Calu3 (cell line): ENCODE measurements at regions not wholly inside any gene's neighbourhood (a gene's known extent, or its start where the extent isn't known, plus 50 kb on each side); places are given as distances from the start of the nearest gene placed in this dataset.

Experiments
- BruUV-seq: library from RNA; stranded (reverse); fragments of 400-500 nt; replicated peaks from 2 replicates; lab custom pipeline; 2021; lab: Mats Ljungman, UMichigan
- CTCF ChIA-PET: fragments of 300-600 bp; sonication (Branson Sonifier 250); formaldehyde crosslinking; loops from one replicate; lab custom pipeline; 2022; ENCODE audit warnings: antibody characterized with exemption; lab: Charles Lee
- DNase-seq: peaks from one replicate; pipeline ENCODE4 v3.0.0; 2022
- H3K27ac Mint-ChIP-seq: one replicate; pipeline ENCODE4 v1.8.0; 2022; ENCODE audit warnings: mixed read lengths; ENCODE audit not compliant: unreplicated experiment
- H3K27me3 Mint-ChIP-seq: one replicate; pipeline ENCODE4 v1.8.0; 2022; ENCODE audit warnings: mixed read lengths; ENCODE audit not compliant: unreplicated experiment
- H3K36me3 Mint-ChIP-seq: one replicate; pipeline ENCODE4 v1.8.0; 2022; ENCODE audit warnings: mild to moderate bottlenecking, moderate library complexity, mixed read lengths; ENCODE audit not compliant: insufficient read depth, unreplicated experiment
- H3K4me1 Mint-ChIP-seq: one replicate; pipeline ENCODE4 v1.8.0; 2022; ENCODE audit warnings: mild to moderate bottlenecking, low read depth, mixed read lengths; ENCODE audit not compliant: unreplicated experiment
- H3K4me3 Mint-ChIP-seq: one replicate; pipeline ENCODE4 v1.8.0; 2022; ENCODE audit warnings: mild to moderate bottlenecking, low read depth, moderate library complexity, mixed read lengths; ENCODE audit not compliant: unreplicated experiment
- H3K9me3 Mint-ChIP-seq: one replicate; pipeline ENCODE4 v1.8.0; 2022; ENCODE audit warnings: low read depth, mixed read lengths; ENCODE audit not compliant: unreplicated experiment
- intact Hi-C: fragments of 100-400 bp; cut with micrococcal nuclease; formaldehyde crosslinking; loops from one replicate; pipeline ENCODE4 v1.10.0; 2022; ENCODE audit not compliant: unreplicated experiment
- TF ChIP-seq, protein P1 (sequence below): fragments of 200-600 bp; IDR thresholded peaks from one replicate; pipeline ENCODE4 v1.8.0; 2022; ENCODE audit warnings: antibody characterized with exemption; ENCODE audit not compliant: unreplicated experiment

DNA sequence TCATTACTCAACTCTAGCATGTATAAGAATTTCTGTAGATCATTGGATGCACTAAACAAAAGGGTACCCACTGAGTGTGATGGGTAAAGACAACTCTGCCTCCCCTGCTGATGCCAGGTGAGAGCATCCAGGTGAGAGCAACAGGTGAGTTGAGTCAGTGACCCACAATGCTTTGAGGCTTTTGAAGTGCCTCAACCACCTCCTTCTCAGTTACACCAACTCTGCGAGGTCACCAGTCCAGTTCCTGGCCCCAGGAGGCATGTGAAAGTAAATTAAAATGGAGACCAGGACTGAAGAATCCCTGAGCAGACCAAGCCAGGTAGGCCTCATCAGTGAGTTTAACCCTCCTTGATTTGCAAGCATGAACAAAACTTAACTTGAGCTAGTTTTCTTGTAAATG, 505.8 kb downstream of the EBF1 start:
- no peak overlapping the region for H3K4me3 Mint-ChIP-seq
- CTCF ChIA-PET: no interaction called here
- no peaks in the 10 kb centered on the region for H3K4me1 Mint-ChIP-seq
- no peaks in the 10 kb centered on the region for H3K27me3 Mint-ChIP-seq
- peaks cover 7% of the 10 kb centered on the region for H3K9me3 Mint-ChIP-seq
- intact Hi-C loops: no loop called here
- H3K27ac Mint-ChIP-seq: no peak overlapping the region
- no peaks in the 10 kb centered on the region for H3K36me3 Mint-ChIP-seq
- TF ChIP-seq, protein P1, sequence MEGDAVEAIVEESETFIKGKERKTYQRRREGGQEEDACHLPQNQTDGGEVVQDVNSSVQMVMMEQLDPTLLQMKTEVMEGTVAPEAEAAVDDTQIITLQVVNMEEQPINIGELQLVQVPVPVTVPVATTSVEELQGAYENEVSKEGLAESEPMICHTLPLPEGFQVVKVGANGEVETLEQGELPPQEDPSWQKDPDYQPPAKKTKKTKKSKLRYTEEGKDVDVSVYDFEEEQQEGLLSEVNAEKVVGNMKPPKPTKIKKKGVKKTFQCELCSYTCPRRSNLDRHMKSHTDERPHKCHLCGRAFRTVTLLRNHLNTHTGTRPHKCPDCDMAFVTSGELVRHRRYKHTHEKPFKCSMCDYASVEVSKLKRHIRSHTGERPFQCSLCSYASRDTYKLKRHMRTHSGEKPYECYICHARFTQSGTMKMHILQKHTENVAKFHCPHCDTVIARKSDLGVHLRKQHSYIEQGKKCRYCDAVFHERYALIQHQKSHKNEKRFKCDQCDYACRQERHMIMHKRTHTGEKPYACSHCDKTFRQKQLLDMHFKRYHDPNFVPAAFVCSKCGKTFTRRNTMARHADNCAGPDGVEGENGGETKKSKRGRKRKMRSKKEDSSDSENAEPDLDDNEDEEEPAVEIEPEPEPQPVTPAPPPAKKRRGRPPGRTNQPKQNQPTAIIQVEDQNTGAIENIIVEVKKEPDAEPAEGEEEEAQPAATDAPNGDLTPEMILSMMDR: no peak
- no TSS peak for BruUV-seq
- no peak for DNase-seq

DNA sequence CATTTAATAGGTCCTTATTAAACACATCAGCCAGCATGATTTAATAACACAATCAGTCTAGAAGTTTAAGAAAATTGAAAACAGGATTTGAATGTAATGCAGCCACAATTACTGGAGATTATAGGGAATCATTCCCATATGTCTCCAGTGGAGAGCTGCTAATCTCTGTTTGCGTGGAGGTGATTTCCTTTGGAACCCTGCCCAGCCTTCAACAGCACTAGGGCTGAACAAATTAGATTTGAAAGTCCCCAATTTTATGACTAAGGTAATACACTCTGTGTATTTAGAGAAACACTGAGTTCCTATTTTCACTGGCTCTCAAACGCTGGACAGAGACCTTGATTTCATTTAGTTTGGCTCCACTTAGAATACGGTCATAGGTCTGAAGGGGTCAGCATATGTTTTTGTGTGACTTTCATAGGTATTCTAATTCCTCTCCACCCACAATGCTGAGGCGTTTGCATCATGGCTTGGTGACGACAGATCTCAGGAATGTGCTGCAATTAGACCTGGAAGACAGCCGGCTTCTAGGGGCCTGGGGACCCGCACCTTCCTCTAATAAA, 508.3 kb downstream of the EBF1 start:
- CTCF ChIA-PET: no interaction called here
- Mint-ChIP-seq H3K4me3 (no peak overlapping the region), H3K27me3 (no peaks in the 10 kb centered on the region), H3K36me3 (no peaks in the 10 kb centered on the region), H3K27ac (no peak overlapping the region), H3K4me1 (no peaks in the 10 kb centered on the region), H3K9me3 (peaks cover 2% of the 10 kb centered on the region)
- DNase-seq: no peak
- no TSS peak for BruUV-seq
- TF ChIP-seq, protein P1: no peak
- intact Hi-C loops: no loop called here

DNA sequence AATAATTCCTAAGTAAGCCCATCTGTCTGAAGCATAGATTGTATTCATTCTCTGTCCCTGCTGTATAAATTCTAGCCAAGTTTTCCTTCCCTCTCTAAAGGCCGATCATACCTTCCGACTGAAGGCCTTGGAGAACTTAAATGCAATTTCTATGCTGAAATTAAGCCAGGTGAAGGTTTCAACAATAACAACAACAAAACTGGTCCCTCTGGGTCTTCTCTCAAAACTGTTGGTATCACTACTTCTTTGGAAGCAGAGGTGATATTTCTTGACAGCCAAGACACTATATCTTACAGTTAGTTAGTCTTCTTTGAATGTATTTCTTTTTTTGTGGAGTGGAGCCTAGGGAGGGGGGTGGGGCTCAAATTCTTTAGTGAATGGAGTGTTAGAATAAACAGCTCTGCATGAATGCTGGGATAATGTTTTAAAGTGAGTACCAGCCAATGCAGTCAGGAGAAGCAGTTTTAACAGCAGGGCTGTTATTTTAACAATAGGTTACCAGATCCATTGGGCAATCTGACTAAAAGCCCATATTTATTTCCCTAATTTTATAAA, 508.9 kb downstream of the EBF1 start:
- H3K9me3 Mint-ChIP-seq: peaks cover 5% of the 10 kb centered on the region
- no TSS peak for BruUV-seq
- TF ChIP-seq, protein P1: no peak
- intact Hi-C loops: no loop called here
- H3K4me3 Mint-ChIP-seq: no peak overlapping the region
- no peaks in the 10 kb centered on the region for H3K27me3 Mint-ChIP-seq
- no peak overlapping the region for H3K27ac Mint-ChIP-seq
- H3K36me3 Mint-ChIP-seq: no peaks in the 10 kb centered on the region
- CTCF ChIA-PET: no interaction called here
- no peaks in the 10 kb centered on the region for H3K4me1 Mint-ChIP-seq
- no peak for DNase-seq

DNA sequence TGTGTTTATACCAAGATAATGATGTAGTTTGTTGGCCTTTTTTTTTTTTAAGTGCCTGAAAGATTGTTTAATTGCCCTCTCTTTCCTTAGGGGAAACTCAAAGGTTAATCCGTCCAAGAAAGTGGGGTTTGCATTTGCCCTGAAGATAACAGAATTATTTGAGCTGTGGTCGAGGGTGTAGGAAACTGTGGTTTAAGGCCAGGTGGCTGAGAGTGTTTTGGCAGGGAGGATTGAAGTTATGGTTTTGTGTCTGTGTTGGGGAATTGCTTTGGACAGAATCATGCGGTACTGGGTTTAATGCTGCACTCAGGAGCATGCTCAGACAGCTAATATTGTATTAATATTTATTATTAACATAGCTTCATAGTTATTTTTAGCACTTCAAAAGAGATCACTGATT, 509.8 kb downstream of the EBF1 start:
- Mint-ChIP-seq H3K27me3 (no peaks in the 10 kb centered on the region), H3K4me3 (no peak overlapping the region), H3K4me1 (no peaks in the 10 kb centered on the region), H3K27ac (no peak overlapping the region), H3K9me3 (peaks cover 8% of the 10 kb centered on the region), H3K36me3 (no peaks in the 10 kb centered on the region)
- no peak for DNase-seq
- CTCF ChIA-PET: no interaction called here
- no TSS peak for BruUV-seq
- intact Hi-C loops: no loop called here
- TF ChIP-seq, protein P1: no peak
